GM19043 (cell line): ENCODE measurements at regions not wholly inside any gene's neighbourhood (a gene's known extent, or its start where the extent isn't known, plus 50 kb on each side); places are given as distances from the start of the nearest gene placed in this dataset.

Experiments
- ATAC-seq: cut with Tn5 transposase; IDR thresholded peaks from one replicate; pipeline ENCODE4 v1.9.1; 2021; ENCODE audit warnings: low read depth; ENCODE audit not compliant: unreplicated experiment

DNA sequence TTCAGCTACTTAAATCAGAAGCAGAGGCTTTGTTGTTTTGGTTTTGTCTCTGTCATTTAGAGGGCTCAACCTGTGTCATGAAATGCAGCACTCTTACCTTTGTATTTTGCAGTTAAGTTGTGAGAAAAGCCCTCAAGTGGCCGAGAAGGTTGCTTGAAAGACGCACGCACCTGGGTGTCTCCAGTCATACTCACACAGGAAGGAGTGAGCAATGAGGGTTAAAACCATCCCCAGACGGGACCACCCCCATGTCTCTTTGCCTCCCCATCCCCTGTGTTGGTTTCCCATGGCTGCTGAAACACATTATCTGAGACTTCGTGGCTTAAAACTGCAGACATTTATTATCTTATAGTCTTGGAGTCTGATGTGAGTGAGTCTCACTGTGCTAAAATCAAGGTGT, 376.1 kb upstream of the CFAP20DC start:
- no peak for ATAC-seq

GRCh38 chr3:59425371-59425770, 375.5 kb upstream of the CFAP20DC start:
- ATAC-seq = no peak

GRCh38 chr3:59424268-59425010, 374.6 kb upstream of the CFAP20DC start:
- no peak for ATAC-seq

- ATAC-seq = no peak
Measured at GRCh38 chr3:59423707-59424106, 373.9 kb upstream of the CFAP20DC start.

DNA sequence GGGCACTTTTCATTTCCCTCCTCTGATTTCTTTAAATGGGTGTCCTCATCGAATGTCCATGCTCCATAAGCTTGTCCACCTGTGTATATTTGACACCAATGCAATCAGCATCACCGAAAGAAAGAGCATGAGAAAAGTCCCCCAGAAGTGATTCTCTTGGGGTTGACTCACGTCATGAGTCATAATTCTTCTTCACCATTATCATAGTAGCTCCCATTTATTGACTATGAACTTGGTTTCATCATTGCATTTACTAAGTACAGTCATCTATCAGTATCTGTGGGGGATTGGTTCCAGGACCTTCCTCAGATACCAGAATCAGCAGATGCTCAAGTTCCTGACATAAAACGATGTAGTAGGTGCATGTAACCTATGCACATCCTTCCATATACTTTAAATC, 372.5 kb upstream of the CFAP20DC start:
- ATAC-seq = no peak

DNA sequence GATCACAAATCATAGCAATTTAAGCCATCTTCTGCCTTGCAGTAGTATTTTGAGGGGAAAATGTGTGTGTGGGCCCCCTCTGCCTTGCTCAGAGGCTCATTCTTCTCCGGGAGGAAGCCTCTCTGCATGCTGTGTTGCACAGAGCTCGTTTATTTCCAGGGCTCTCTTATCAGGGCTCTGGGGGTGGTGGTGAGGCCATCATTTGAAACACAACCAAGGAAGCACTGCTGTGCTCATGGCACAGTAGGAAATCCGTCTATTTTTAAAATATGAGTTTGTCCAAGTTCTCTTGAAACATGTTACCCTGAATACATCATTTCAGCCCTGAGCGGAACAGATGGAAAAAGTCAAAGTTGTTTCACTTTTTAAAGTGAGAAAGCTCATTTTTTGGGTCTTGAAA, 369.0 kb upstream of the CFAP20DC start:
- ATAC-seq = no peak

DNA sequence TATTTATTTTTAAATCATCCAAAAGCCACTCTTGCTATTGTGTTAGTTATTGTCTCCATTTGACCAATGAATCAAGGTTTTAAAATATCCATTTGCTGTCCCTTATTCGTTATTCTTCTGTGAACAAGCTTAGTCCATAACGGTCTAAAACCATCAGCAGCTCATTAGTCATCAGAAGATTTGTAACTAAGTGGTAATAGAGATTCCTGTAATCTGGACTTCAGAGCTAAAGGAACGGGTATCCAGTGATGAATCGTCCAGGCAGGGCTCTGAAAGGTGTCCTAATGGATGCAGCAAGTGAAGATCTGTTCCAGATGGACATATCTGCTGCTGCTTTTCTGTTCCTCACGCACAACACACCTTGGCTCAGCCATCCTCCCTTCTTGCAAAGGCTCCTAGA, 362.7 kb upstream of the CFAP20DC start:
- no peak for ATAC-seq

GRCh38 chr3:59411694-59412093, 361.9 kb upstream of the CFAP20DC start:
- no peak for ATAC-seq

DNA sequence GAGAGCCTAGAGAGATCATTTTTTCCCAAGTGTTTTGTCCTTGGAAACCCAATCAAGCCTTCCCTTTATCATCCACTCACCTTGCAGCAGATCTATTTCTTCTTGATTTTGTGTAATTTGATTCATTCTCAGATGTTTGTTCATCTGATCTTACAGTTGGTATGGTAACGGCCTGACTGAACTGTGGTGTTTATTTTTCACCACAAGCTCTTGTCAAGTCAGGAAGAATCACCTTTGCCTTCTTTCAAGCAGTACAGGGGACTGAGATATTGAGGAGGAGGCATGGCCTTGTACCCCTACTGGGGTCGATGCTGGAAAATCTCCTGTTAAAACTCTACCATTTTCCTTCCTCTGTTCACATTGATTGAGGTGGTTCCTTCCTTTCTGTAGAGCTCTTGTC, 361.4 kb upstream of the CFAP20DC start:
- no peak for ATAC-seq

DNA sequence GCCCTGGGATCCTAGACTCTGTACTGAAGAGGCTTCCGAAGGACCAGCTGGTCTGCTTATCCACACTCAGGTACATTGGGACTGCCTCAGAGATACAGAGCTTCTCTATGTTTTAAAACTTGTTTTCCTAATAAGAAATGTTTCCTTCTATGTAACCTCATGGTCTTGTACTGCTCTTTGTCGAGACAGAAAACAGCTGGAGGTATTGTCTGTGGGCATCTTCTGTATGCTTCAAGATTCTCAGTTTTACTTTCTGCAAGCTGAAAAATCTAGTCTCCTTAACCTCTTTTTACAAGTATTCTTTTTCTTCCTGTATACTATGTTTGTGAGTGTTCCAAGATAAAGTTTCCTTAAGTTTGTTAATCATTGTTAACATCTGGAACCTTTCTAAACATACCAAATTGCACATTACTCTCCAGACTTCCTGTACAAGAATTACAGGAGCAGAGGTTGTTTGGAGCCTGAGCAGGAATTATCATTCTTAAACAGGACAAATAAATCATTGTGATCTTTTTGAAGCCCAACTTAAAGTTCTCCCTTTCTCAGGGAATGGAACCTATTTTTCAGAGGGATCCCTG, 358.3 kb upstream of the CFAP20DC start:
- peak; percentile 51 for ATAC-seq

- ATAC-seq = no peak
Measured at GRCh38 chr3:59407425-59407824, 357.6 kb upstream of the CFAP20DC start.

DNA sequence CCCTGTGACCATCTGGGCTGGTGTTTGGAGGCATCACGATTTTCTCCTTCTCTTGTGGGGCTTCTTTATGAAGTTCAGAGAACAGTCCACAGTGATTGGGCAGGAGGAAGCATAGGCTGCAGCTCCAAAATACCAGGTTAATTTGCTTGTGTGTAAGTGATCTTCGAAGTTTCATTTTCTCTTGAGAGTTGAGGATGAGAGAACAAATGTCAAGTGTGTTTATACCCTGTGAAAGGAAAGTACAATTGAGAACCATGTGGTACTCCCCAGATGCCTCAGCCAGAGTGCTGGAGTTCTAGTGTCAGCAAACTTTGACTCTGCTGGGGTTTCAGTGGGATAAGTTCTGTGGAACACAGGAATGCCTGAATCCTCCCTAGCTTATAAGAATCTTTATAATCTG, 357.1 kb upstream of the CFAP20DC start:
- peak; percentile 78 for ATAC-seq

DNA sequence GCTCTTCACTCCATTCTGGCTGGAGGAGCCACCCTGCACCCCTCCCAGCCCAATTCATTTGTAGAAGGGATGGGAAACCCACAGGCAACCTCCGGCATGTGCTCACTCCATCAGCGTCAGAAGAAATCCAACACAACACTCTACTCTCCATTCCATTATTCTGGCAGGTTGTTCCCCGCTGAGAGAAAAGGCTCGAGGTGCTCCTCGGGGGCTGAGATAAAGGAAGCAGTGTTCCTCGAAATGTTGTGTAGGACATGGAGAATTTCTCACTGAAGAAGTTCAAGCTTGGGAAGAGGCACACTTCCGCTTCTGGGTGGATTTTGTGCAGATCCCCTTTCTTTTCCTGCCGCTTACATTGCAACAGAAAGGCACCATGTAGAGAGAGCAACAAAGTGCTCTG, 355.0 kb upstream of the CFAP20DC start:
- ATAC-seq = no peak

GRCh38 chr3:59404064-59404463, 354.2 kb upstream of the CFAP20DC start:
- ATAC-seq = no peak

- ATAC-seq = no peak
Measured at GRCh38 chr3:59401924-59402323, 352.1 kb upstream of the CFAP20DC start.

- ATAC-seq = no peak
Measured at GRCh38 chr3:59392116-59392515, 342.3 kb upstream of the CFAP20DC start.

- no peak for ATAC-seq
Measured at GRCh38 chr3:59391131-59391530, 341.3 kb upstream of the CFAP20DC start.

DNA sequence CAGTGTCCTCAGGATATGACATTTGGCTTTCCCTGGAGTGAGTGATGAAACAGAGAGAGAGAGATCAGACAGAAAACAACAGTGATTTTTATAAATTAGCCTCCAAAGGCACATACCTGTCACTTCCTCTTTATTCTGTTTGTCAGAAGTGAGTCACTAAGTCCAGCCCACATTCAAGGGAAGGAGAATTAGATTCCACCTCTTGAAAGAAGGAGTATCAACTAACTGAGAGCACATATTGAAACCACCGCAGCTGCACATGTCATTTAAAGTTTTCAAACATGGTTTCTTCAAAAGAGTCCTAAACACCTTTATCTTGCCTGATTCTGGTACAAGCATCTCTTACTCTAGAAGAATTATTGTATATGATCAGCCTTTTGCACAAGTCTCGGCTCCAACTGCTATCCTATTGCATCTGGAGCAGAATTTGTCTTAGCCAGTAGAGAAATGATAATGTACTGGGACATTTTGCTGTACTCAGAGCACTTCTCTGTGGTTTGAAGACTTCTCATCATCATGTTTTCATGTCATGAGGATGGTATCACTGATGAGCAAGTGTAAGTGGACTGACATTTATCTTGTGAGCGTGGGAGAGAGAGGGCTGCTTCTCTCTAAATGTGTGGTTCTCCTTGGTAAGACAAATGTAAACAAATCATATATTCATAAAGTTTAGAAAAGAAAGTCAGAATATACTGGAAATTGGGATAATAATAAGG, 338.9 kb upstream of the CFAP20DC start:
- ATAC-seq = peak; percentile 43

DNA sequence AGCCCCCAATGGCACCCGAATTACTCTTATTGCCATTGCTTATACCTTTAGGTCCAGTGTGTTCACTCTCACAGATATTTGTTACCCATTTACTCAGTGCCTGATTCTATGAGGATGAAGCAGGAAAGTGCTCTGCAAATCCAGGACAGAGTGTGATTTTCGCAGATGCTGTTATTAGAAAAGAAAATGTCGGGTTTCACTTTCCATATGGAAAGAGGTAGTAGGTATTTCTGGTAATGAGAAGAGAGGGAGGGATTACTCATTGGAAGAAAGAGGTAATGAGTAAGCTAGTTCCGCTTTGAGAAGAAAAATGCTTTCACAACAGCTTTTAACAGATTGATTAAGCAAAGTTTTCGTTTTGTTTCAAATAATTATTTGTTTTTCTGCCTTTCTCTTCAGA, 336.3 kb upstream of the CFAP20DC start:
- peak; percentile 76 for ATAC-seq

DNA sequence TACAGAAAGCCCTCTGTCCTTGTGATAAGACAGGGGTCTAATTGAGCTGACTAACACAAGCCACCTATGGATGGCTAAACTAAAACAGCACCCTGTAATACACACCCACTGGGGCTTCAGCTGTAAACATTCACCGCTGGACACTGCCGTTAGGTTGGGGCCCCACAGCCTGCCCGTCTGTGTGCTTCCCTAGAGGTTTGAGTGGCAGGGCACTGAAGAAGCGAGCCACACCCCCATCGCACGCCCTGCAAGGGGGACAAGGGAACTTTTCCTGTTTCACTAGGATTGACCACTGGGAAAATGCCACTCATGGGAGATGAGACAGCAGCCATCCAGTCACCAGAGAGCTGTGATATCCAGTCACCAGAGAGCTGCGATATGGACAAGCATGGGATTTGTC, 335.7 kb upstream of the CFAP20DC start:
- no peak for ATAC-seq

- ATAC-seq = peak; percentile 52
Measured at GRCh38 chr3:59381282-59381681, 331.5 kb upstream of the CFAP20DC start.

- ATAC-seq = no peak
Measured at GRCh38 chr3:59380146-59380545, 330.3 kb upstream of the CFAP20DC start.
